ENCODE measurements at regions not wholly inside any gene's neighbourhood (a gene's known extent, or its start where the extent isn't known, plus 50 kb on each side); places are given as distances from the start of the nearest gene placed in this dataset.

GRCh38 chr17:72266112-72266775 lies 145.4 kb downstream of the SOX9 start:
- TF ChIP-seq CTCF (IDR thresholded peaks at IDR 0.05; ENCODE audit: low read length): no peak
- no peak for TF ChIP-seq EZH2 (optimal IDR thresholded peaks at IDR 0.05; ENCODE audit: low read depth, low read length)
- TF ChIP-seq EZH2phosphoT487 (IDR thresholded peaks at IDR 0.05; ENCODE audit: low read length): no peak
